ENCODE measurements at regions not wholly inside any gene's neighbourhood (a gene's known extent, or its start where the extent isn't known, plus 50 kb on each side); places are given as distances from the start of the nearest gene placed in this dataset.

DNA sequence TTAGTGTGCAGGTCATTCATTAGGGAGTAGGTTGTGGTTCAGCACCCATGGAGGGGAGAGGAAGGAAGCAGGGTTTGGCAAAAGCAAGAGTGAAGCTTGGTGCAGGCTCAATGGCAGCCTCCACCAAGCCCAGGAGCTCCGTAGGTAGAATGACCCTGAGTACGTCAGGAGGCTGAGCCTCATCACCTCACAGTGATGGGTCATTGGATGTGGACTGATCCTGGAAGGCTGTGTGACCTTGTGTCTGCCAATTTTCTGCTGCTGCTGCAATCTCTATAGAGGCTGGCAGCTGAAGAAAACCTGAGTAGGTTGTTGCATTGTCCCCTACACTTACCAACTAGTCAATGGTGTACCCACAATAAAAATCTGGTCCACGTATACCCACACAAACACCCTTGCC lies 173.1 kb downstream of the ASCL1 start:
- no peaks in the 10 kb centered on the region for H3K36me3 Mint-ChIP-seq
- H3K27me3 Mint-ChIP-seq, result no peaks in the 10 kb centered on the region
- H3K27ac Mint-ChIP-seq, result no peak overlapping the region
- peaks cover 13% of the 10 kb centered on the region for H3K9me3 Mint-ChIP-seq
- no peak overlapping the region for H3K4me3 Mint-ChIP-seq
- no peak for DNase-seq
- CTCF ChIA-PET, result no interaction called here
- no peaks in the 10 kb centered on the region for H3K4me1 Mint-ChIP-seq

DNA sequence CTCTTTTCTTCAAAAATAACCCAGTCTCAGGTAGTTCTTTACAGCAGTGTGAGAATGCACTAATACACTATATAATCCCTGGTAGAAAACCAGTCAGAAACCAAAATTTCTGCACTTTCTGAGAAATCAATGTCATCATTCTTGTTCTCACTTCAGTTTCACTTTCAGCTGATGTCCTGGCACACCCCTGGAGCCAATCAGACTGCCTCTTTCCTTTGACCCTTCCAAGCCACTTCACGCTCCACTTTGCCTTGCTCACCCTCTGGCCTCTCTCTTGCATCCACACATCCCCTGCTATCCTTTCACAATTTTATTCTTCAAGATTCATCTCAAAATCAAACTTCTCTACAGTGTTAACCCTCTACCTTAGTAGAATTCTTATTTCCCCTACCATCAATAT lies 181.1 kb downstream of the ASCL1 start:
- CTCF ChIA-PET, result no interaction called here
- H3K27ac Mint-ChIP-seq, result no peak overlapping the region
- peaks cover 14% of the 10 kb centered on the region for H3K9me3 Mint-ChIP-seq
- no peak overlapping the region for H3K4me3 Mint-ChIP-seq
- DNase-seq, result no peak
- H3K36me3 Mint-ChIP-seq, result no peaks in the 10 kb centered on the region
- no peaks in the 10 kb centered on the region for H3K27me3 Mint-ChIP-seq
- no peaks in the 10 kb centered on the region for H3K4me1 Mint-ChIP-seq

DNA sequence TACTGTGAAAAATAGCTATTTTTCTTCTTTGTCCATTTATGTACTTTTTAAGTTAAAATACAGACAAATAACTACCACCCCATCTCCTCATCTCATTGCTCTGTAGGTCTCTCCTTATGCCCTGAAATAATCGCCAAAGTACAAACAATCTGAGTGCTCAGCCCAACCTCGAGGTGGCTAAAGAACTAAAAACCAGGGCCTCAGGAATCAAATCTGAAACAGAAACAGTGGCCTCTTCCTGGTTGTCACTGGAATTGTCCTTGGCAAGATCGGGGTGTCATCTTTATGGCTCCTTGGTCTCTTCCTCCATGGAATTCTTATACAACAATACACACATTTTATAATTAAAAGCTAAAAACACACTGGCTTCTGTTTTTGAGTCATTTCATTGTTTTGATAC lies 182.4 kb downstream of the ASCL1 start:
- Mint-ChIP-seq H3K36me3 (no peaks in the 10 kb centered on the region), H3K4me3 (no peak overlapping the region), H3K27ac (no peak overlapping the region), H3K9me3 (peaks cover 5% of the 10 kb centered on the region), H3K27me3 (no peaks in the 10 kb centered on the region), H3K4me1 (no peaks in the 10 kb centered on the region)
- CTCF ChIA-PET, result no interaction called here
- DNase-seq, result no peak

- Mint-ChIP-seq H3K4me1 (no peaks in the 10 kb centered on the region), H3K4me3 (no peak overlapping the region), H3K27me3 (no peaks in the 10 kb centered on the region), H3K36me3 (no peaks in the 10 kb centered on the region), H3K9me3 (peaks cover 4% of the 10 kb centered on the region), H3K27ac (no peak overlapping the region)
- DNase-seq, result no peak
- CTCF ChIA-PET, result no interaction called here
Observed at GRCh38 chr12:103140286-103140685, 182.8 kb downstream of the ASCL1 start.

- DNase-seq, result no peak
- no peaks in the 10 kb centered on the region for H3K36me3 Mint-ChIP-seq
- H3K27ac Mint-ChIP-seq, result no peak overlapping the region
- no peak overlapping the region for H3K4me3 Mint-ChIP-seq
- no peaks in the 10 kb centered on the region for H3K9me3 Mint-ChIP-seq
- no peaks in the 10 kb centered on the region for H3K4me1 Mint-ChIP-seq
- CTCF ChIA-PET, result no interaction called here
- H3K27me3 Mint-ChIP-seq, result no peaks in the 10 kb centered on the region
Observed at GRCh38 chr12:103144278-103144677, 186.8 kb downstream of the ASCL1 start.

GRCh38 chr12:103160622-103161021 lies 203.1 kb downstream of the ASCL1 start:
- Mint-ChIP-seq H3K27ac (no peak overlapping the region), H3K4me3 (no peak overlapping the region), H3K27me3 (no peaks in the 10 kb centered on the region), H3K36me3 (no peaks in the 10 kb centered on the region), H3K9me3 (no peaks in the 10 kb centered on the region), H3K4me1 (no peaks in the 10 kb centered on the region)
- DNase-seq, result no peak
- CTCF ChIA-PET, result no interaction called here

GRCh38 chr12:103161582-103162362 lies 204.3 kb downstream of the ASCL1 start:
- Mint-ChIP-seq H3K36me3 (no peaks in the 10 kb centered on the region), H3K27me3 (no peaks in the 10 kb centered on the region), H3K4me3 (no peak overlapping the region), H3K27ac (no peak overlapping the region), H3K9me3 (no peaks in the 10 kb centered on the region), H3K4me1 (no peaks in the 10 kb centered on the region)
- DNase-seq, result no peak
- CTCF ChIA-PET, result no interaction called here

DNA sequence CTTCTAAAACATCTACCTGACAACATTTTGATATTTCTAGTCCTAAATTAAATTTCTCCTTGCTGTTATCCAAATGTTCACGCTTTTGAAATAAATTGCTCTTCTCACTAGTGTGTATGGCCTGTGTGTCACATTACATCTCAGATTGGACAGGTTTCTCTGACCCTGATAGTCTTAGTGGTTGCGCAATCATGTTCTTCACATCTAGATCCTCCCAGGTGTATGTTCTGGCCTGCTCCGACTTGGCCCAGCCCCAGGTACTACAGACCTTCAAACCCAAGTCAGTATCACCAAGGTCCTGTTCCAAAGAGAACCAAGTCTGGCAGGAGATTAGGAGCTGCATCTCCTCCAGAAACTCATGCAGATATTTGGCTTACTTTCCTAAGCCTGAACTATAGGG lies 209.5 kb downstream of the ASCL1 start:
- no peak overlapping the region for H3K27ac Mint-ChIP-seq
- CTCF ChIA-PET, result no interaction called here
- DNase-seq, result no peak
- H3K27me3 Mint-ChIP-seq, result no peaks in the 10 kb centered on the region
- H3K9me3 Mint-ChIP-seq, result no peaks in the 10 kb centered on the region
- no peak overlapping the region for H3K4me3 Mint-ChIP-seq
- H3K36me3 Mint-ChIP-seq, result no peaks in the 10 kb centered on the region
- no peaks in the 10 kb centered on the region for H3K4me1 Mint-ChIP-seq

GRCh38 chr12:103172447-103173112 lies 215.1 kb downstream of the ASCL1 start:
- H3K9me3 Mint-ChIP-seq, result no peaks in the 10 kb centered on the region
- no peak overlapping the region for H3K27ac Mint-ChIP-seq
- H3K4me1 Mint-ChIP-seq, result no peaks in the 10 kb centered on the region
- no peak overlapping the region for H3K4me3 Mint-ChIP-seq
- H3K27me3 Mint-ChIP-seq, result no peaks in the 10 kb centered on the region
- no peaks in the 10 kb centered on the region for H3K36me3 Mint-ChIP-seq
- no peak for DNase-seq
- CTCF ChIA-PET, result no interaction called here

DNA sequence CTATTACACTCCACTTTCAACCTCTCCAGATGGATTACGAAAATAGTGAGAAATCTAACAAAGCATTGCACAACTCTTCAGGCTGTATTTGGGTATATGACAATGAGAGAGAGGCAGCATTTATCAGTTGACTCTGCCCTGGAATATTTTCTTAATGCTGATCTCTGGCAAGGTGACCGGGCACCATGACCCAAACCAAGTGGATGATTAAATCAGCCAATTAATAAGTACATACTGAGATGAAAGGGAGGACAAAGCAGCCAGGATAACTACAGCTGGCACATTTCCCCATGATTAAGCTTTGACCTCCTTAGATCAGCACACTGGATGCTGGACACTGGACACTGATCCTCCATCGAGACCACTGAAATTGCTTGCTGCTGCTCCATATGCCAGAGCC lies 218.2 kb downstream of the ASCL1 start:
- H3K4me3 Mint-ChIP-seq, result no peak overlapping the region
- H3K9me3 Mint-ChIP-seq, result peaks cover 3% of the 10 kb centered on the region

DNA sequence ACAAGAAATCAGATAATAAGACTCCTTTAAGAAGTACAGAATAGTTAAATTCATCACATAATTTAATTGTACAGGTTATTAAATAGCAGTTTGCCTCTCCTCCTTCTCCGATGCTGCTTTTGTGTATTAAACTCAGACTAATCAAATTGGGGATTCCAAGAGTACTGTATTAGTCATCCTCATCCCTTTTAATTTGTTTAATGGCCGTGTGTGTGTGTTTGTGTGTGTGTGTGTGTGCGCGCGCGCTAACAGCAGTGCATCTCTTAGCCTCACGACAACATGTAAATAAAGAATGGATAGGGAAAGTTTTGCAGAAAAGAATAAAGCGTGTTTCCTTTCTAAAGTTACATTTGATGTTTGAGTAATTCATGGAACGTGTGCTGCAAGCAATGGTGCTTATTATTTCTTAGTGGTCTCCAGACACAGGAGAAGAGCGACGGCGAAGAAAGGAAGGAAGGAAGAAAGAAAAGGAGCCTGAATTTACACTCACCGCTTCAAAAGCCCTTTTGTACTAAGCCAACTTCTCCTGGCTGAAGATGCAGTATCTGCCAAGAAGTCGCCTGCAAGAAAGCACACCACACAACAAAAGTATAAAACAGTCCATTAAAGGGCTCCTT lies 220.3 kb downstream of the ASCL1 start:
- no peaks in the 10 kb centered on the region for H3K4me1 Mint-ChIP-seq

More for the DNA sequence above, 218.2 kb downstream of the ASCL1 start:
- no peak for DNase-seq
- H3K27ac Mint-ChIP-seq, result no peak overlapping the region
- CTCF ChIA-PET, result no interaction called here
- no peaks in the 10 kb centered on the region for H3K36me3 Mint-ChIP-seq
- no peaks in the 10 kb centered on the region for H3K27me3 Mint-ChIP-seq
- H3K4me1 Mint-ChIP-seq, result no peaks in the 10 kb centered on the region

GRCh38 chr12:103178366-103179080 lies 221.0 kb downstream of the ASCL1 start:
- DNase-seq, result no peak
- Mint-ChIP-seq H3K36me3 (no peaks in the 10 kb centered on the region), H3K27ac (no peak overlapping the region), H3K4me3 (no peak overlapping the region), H3K9me3 (peaks cover 3% of the 10 kb centered on the region), H3K27me3 (no peaks in the 10 kb centered on the region), H3K4me1 (no peaks in the 10 kb centered on the region)
- CTCF ChIA-PET, result no interaction called here

More for the DNA sequence above, 220.3 kb downstream of the ASCL1 start:
- H3K36me3 Mint-ChIP-seq, result no peaks in the 10 kb centered on the region
- no peak overlapping the region for H3K27ac Mint-ChIP-seq
- H3K4me3 Mint-ChIP-seq, result no peak overlapping the region
- no peak for DNase-seq
- H3K9me3 Mint-ChIP-seq, result peaks cover 3% of the 10 kb centered on the region
- H3K27me3 Mint-ChIP-seq, result no peaks in the 10 kb centered on the region
- CTCF ChIA-PET, result no interaction called here

- H3K27me3 Mint-ChIP-seq, result no peaks in the 10 kb centered on the region
- no peaks in the 10 kb centered on the region for H3K4me1 Mint-ChIP-seq
- CTCF ChIA-PET, result no interaction called here
- H3K4me3 Mint-ChIP-seq, result no peak overlapping the region
- no peak for DNase-seq
- H3K36me3 Mint-ChIP-seq, result no peaks in the 10 kb centered on the region
- peaks cover 5% of the 10 kb centered on the region for H3K9me3 Mint-ChIP-seq
- no peak overlapping the region for H3K27ac Mint-ChIP-seq
Observed at GRCh38 chr12:103181366-103182152, 224.1 kb downstream of the ASCL1 start.

DNA sequence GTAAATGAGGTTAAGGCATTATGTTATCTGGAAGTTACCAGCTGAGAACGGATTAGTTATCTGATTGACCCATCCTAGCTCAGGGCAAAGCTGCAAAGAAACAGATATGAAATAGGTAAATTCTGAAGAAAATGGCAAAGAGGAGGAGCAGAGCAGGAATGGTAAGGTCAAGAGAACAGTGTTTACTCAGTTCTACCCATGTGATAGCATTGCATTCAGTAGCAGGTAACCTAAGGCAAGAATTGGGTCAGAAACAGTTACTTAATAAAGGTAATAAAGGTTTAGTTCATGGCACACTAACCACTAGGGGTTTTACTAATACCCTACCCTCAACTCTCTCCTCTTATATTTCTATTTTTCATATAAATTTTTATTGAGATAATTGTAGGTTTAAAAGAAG lies 224.8 kb downstream of the ASCL1 start:
- Mint-ChIP-seq H3K27me3 (no peaks in the 10 kb centered on the region), H3K36me3 (no peaks in the 10 kb centered on the region), H3K27ac (no peak overlapping the region), H3K4me1 (no peaks in the 10 kb centered on the region), H3K4me3 (no peak overlapping the region), H3K9me3 (peaks cover 5% of the 10 kb centered on the region)
- DNase-seq, result no peak
- CTCF ChIA-PET, result no interaction called here

Data from activated naive CD4-positive, alpha-beta T cell treated with anti-CD3 and anti-CD28 coated beads, Interleukin-2, amount 10 ng/mL, durations not matched to agents 7 days and 5 days (primary cell).